GM18909 (cell line): ENCODE measurements at regions not wholly inside any gene's neighbourhood (a gene's known extent, or its start where the extent isn't known, plus 50 kb on each side); places are given as distances from the start of the nearest gene placed in this dataset.

Experiments
- ATAC-seq: cut with Tn5 transposase; IDR thresholded peaks from one replicate; pipeline ENCODE4 v1.9.1; 2021; ENCODE audit warnings: mild to moderate bottlenecking; ENCODE audit not compliant: unreplicated experiment, poor library complexity

GRCh38 chrX:124814106-124814505, 467.7 kb downstream of the SH2D1A start:
- ATAC-seq, result no peak

- ATAC-seq, result no peak
Measured at GRCh38 chrX:124818033-124818432, 471.7 kb downstream of the SH2D1A start.

- ATAC-seq, result no peak
Measured at GRCh38 chrX:124818764-124819163, 472.4 kb downstream of the SH2D1A start.

- ATAC-seq, result no peak
Measured at GRCh38 chrX:124820738-124821137, 474.4 kb downstream of the SH2D1A start.

- no peak for ATAC-seq
Measured at GRCh38 chrX:124827258-124827845, 481.0 kb downstream of the SH2D1A start.

- ATAC-seq, result no peak
Measured at GRCh38 chrX:124829930-124830329, 483.6 kb downstream of the SH2D1A start.

GRCh38 chrX:124836786-124837185, 482.9 kb upstream of the TEX13C start:
- no peak for ATAC-seq

- no peak for ATAC-seq
Measured at GRCh38 chrX:124842205-124842604, 477.5 kb upstream of the TEX13C start.

- ATAC-seq, result no peak
Measured at GRCh38 chrX:124860736-124861135, 458.9 kb upstream of the TEX13C start.

GRCh38 chrX:124862301-124862700, 457.4 kb upstream of the TEX13C start:
- ATAC-seq, result no peak

- no peak for ATAC-seq
Measured at GRCh38 chrX:124863303-124863702, 456.4 kb upstream of the TEX13C start.

- ATAC-seq, result no peak
Measured at GRCh38 chrX:124887572-124887971, 432.1 kb upstream of the TEX13C start.

- ATAC-seq, result no peak
Measured at GRCh38 chrX:124895947-124896346, 423.7 kb upstream of the TEX13C start.

- ATAC-seq, result no peak
Measured at GRCh38 chrX:124902953-124903352, 416.7 kb upstream of the TEX13C start.

GRCh38 chrX:124910611-124911010, 409.1 kb upstream of the TEX13C start:
- ATAC-seq, result no peak

GRCh38 chrX:124917011-124917410, 402.7 kb upstream of the TEX13C start:
- no peak for ATAC-seq

- ATAC-seq, result no peak
Measured at GRCh38 chrX:124925681-124926080, 394.0 kb upstream of the TEX13C start.

- no peak for ATAC-seq
Measured at GRCh38 chrX:124931241-124931640, 388.4 kb upstream of the TEX13C start.

- no peak for ATAC-seq
Measured at GRCh38 chrX:124931958-124932357, 387.7 kb upstream of the TEX13C start.

GRCh38 chrX:124938715-124939114, 381.0 kb upstream of the TEX13C start:
- ATAC-seq, result no peak

GRCh38 chrX:124940531-124940930, 379.1 kb upstream of the TEX13C start:
- no peak for ATAC-seq

GRCh38 chrX:124954402-124954801, 365.3 kb upstream of the TEX13C start:
- no peak for ATAC-seq

- ATAC-seq, result no peak
Measured at GRCh38 chrX:124960454-124960853, 359.2 kb upstream of the TEX13C start.
